SK-N-SH treated with all-trans-retinoic acid at 6 μM for 48 hours (cell line): ENCODE measurements at regions not wholly inside any gene's neighbourhood (a gene's known extent, or its start where the extent isn't known, plus 50 kb on each side); places are given as distances from the start of the nearest gene placed in this dataset.
"Not testable (repeated sequence)": the region's sequence is repeated elsewhere in the genome, so short reads cannot be mapped to it uniquely, and the experiment has no call there.

ENCODE experiments used
- ATAC-seq: fragments of 200-7000 bp; cut with Tn5 transposase; 3 replicates; pipeline ENCODE4 v1.9.1; 2020; ENCODE audit warnings: mild to moderate bottlenecking, moderate library complexity
- ARNTL ChIP-seq: fragments of 450-650 bp; formaldehyde crosslinking; IDR thresholded peaks from 2 replicates; pipeline ENCODE4 v1.5.0; 2020; ENCODE audit warnings: low read depth, mild to moderate bottlenecking, moderate library complexity, borderline replicate concordance
- BACH2 ChIP-seq: fragments of 250-450 bp; sonication (Bioruptor Pico); IDR thresholded peaks from 2 replicates; pipeline ENCODE4 v1.9.0; 2021; ENCODE audit warnings: mild to moderate bottlenecking, borderline replicate concordance
- CSDC2 ChIP-seq: fragments of 250-450 bp; sonication (Bioruptor Pico); IDR thresholded peaks from 2 replicates; pipeline ENCODE4 v1.5.0; 2020; ENCODE audit warnings: mild to moderate bottlenecking, moderate library complexity
- ESRRG ChIP-seq: fragments of 250-450 bp; sonication (Bioruptor Pico); IDR thresholded peaks from 2 replicates; pipeline ENCODE4 v1.6.1; 2021; ENCODE audit warnings: mild to moderate bottlenecking
- GLIS3 ChIP-seq: fragments of 250-450 bp; sonication (Bioruptor Pico); IDR thresholded peaks from 2 replicates; pipeline ENCODE4 v1.5.0; 2020; ENCODE audit warnings: mild to moderate bottlenecking, moderate library complexity
- OSR1 ChIP-seq: fragments of 250-450 bp; sonication (Bioruptor Pico); IDR thresholded peaks from 2 replicates; pipeline ENCODE4 v1.8.0; 2022; ENCODE audit warnings: moderate library complexity, mild to moderate bottlenecking, inconsistent platforms
- PATZ1 ChIP-seq: fragments of 250-450 bp; sonication (Bioruptor Pico); IDR thresholded peaks from 2 replicates; pipeline ENCODE4 v1.8.0; 2020; ENCODE audit warnings: mild to moderate bottlenecking, moderate library complexity, borderline replicate concordance
- PPARA ChIP-seq: fragments of 250-450 bp; sonication (Bioruptor Pico); IDR thresholded peaks from 2 replicates; pipeline ENCODE4 v1.5.0; 2020; ENCODE audit warnings: mild to moderate bottlenecking, borderline replicate concordance
- RARB ChIP-seq: fragments of 250-450 bp; sonication (Bioruptor Pico); IDR thresholded peaks from 2 replicates; pipeline ENCODE4 v1.8.0; 2021; ENCODE audit warnings: mild to moderate bottlenecking, moderate library complexity
- SNAI2 ChIP-seq: fragments of 250-450 bp; sonication (Bioruptor Pico); IDR thresholded peaks from 2 replicates; pipeline ENCODE4 v1.5.0; 2020; ENCODE audit warnings: mild to moderate bottlenecking, moderate library complexity
- TCF4 ChIP-seq: fragments of 250-450 bp; sonication (Bioruptor Pico); IDR thresholded peaks from 2 replicates; pipeline ENCODE4 v1.8.0; 2021; ENCODE audit warnings: mild to moderate bottlenecking, moderate library complexity, borderline replicate concordance
- TOX ChIP-seq: fragments of 250-450 bp; sonication (Bioruptor Pico); IDR thresholded peaks from 2 replicates; pipeline ENCODE4 v1.8.0; 2021; ENCODE audit warnings: mild to moderate bottlenecking, moderate library complexity, borderline replicate concordance
- ZC3H10 ChIP-seq: fragments of 250-450 bp; sonication (Bioruptor Pico); IDR thresholded peaks from 2 replicates; pipeline ENCODE4 v1.5.1; 2021; ENCODE audit warnings: mild to moderate bottlenecking, moderate library complexity
- ZFP3 ChIP-seq: fragments of 250-450 bp; sonication (Bioruptor Pico); IDR thresholded peaks from 2 replicates; pipeline ENCODE4 v1.5.0; 2020; ENCODE audit warnings: mild to moderate bottlenecking, moderate library complexity
- ZFP30 ChIP-seq: fragments of 450-650 bp; formaldehyde crosslinking; IDR thresholded peaks from 2 replicates; pipeline ENCODE4 v1.5.0; 2022; ENCODE audit warnings: mild to moderate bottlenecking, moderate library complexity
- ZNF70 ChIP-seq: fragments of 450-650 bp; formaldehyde crosslinking; IDR thresholded peaks from 2 replicates; pipeline ENCODE4 v1.5.0; 2020; ENCODE audit warnings: mild to moderate bottlenecking, moderate library complexity
- ZNF8 ChIP-seq: fragments of 450-650 bp; formaldehyde crosslinking; IDR thresholded peaks from 2 replicates; pipeline ENCODE4 v1.5.0; 2020; ENCODE audit warnings: mild to moderate bottlenecking, moderate library complexity
- TF ChIP-seq, protein P1 (sequence below): fragments of 250-450 bp; sonication (Bioruptor Pico); IDR thresholded peaks from 2 replicates; pipeline ENCODE4 v1.8.0; 2021; ENCODE audit warnings: low read depth, mild to moderate bottlenecking, moderate library complexity, borderline replicate concordance
- TF ChIP-seq, protein P2 (sequence below): fragments of 250-450 bp; sonication (Bioruptor Pico); IDR thresholded peaks from 2 replicates; pipeline ENCODE4 v1.5.1; 2021; ENCODE audit warnings: mild to moderate bottlenecking, moderate library complexity
- TF ChIP-seq, protein P3 (sequence below): fragments of 250-450 bp; sonication (Bioruptor Pico); IDR thresholded peaks from 2 replicates; pipeline ENCODE4 v1.5.0; 2020; ENCODE audit warnings: mild to moderate bottlenecking, moderate library complexity

- TF ChIP-seq ZC3H10 (CRISPR knock-in tag) (no peak), ARNTL (CRISPR knock-in tag) (no peak), PPARA (CRISPR knock-in tag) (no peak), ZFP30 (CRISPR knock-in tag) (no peak)
- TF ChIP-seq, protein P1, sequence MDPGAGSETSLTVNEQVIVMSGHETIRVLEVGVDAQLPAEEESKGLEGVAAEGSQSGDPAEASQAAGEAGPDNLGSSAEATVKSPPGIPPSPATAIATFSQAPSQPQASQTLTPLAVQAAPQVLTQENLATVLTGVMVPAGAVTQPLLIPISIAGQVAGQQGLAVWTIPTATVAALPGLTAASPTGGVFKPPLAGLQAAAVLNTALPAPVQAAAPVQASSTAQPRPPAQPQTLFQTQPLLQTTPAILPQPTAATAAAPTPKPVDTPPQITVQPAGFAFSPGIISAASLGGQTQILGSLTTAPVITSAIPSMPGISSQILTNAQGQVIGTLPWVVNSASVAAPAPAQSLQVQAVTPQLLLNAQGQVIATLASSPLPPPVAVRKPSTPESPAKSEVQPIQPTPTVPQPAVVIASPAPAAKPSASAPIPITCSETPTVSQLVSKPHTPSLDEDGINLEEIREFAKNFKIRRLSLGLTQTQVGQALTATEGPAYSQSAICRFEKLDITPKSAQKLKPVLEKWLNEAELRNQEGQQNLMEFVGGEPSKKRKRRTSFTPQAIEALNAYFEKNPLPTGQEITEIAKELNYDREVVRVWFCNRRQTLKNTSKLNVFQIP: no peak
- ATAC-seq: no peak
These were observed 217.8 kb downstream of the KITLG start for GRCh38 chr12:88362439-88362838.

DNA sequence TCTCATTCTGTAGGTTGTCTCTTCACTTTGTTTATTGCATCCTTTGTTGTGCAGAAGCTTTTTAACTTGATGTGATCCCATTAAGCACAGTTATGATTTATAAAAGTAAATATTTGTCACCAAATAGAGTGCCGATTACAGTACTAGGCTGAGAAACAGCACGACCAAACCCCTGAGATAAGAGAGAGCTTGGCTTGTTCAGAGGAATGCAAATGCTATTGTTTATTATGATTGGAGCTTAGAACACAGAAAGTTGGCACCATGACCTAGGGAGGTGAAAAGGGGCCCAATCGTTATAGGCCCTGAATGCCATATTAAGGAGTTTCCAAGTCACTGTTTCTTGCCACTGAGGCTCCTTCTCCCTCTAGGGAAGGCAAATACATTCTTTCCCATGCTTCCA is 214.9 kb downstream of the KITLG start:
- no peak for ATAC-seq
- TF ChIP-seq ARNTL (CRISPR knock-in tag) (no peak), ZC3H10 (CRISPR knock-in tag) (no peak), PPARA (CRISPR knock-in tag) (no peak), BACH2 (no peak), OSR1 (CRISPR knock-in tag) (no peak)
- TF ChIP-seq, protein P2, sequence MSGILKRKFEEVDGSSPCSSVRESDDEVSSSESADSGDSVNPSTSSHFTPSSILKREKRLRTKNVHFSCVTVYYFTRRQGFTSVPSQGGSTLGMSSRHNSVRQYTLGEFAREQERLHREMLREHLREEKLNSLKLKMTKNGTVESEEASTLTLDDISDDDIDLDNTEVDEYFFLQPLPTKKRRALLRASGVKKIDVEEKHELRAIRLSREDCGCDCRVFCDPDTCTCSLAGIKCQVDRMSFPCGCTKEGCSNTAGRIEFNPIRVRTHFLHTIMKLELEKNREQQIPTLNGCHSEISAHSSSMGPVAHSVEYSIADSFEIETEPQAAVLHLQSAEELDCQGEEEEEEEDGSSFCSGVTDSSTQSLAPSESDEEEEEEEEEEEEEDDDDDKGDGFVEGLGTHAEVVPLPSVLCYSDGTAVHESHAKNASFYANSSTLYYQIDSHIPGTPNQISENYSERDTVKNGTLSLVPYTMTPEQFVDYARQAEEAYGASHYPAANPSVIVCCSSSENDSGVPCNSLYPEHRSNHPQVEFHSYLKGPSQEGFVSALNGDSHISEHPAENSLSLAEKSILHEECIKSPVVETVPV (CRISPR knock-in tag): no peak
- TF ChIP-seq, protein P3, sequence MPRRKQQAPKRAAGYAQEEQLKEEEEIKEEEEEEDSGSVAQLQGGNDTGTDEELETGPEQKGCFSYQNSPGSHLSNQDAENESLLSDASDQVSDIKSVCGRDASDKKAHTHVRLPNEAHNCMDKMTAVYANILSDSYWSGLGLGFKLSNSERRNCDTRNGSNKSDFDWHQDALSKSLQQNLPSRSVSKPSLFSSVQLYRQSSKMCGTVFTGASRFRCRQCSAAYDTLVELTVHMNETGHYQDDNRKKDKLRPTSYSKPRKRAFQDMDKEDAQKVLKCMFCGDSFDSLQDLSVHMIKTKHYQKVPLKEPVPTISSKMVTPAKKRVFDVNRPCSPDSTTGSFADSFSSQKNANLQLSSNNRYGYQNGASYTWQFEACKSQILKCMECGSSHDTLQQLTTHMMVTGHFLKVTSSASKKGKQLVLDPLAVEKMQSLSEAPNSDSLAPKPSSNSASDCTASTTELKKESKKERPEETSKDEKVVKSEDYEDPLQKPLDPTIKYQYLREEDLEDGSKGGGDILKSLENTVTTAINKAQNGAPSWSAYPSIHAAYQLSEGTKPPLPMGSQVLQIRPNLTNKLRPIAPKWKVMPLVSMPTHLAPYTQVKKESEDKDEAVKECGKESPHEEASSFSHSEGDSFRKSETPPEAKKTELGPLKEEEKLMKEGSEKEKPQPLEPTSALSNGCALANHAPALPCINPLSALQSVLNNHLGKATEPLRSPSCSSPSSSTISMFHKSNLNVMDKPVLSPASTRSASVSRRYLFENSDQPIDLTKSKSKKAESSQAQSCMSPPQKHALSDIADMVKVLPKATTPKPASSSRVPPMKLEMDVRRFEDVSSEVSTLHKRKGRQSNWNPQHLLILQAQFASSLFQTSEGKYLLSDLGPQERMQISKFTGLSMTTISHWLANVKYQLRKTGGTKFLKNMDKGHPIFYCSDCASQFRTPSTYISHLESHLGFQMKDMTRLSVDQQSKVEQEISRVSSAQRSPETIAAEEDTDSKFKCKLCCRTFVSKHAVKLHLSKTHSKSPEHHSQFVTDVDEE (CRISPR knock-in tag): no peak

DNA sequence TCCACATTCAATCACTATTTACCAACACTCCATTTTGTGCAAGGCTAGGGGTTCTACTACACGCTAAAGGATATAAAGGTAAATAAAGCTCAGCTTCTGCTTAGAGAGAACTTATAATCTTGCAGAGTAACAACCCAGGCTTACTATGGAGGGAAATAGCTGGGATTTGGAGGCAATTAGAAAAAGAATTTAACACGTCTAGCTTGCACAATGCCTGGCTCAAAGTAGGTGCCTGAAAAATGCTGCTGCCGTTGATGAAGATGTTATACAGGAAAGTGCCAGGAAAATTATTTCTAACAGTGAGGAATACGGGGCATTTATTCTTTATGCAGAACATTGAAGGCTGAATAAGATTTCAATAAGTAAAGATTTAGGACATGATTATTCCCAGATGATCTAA is 214.2 kb downstream of the KITLG start:
- ATAC-seq: no peak
- TF ChIP-seq CSDC2 (CRISPR knock-in tag) (no peak), ZFP30 (CRISPR knock-in tag) (no peak), TCF4 (CRISPR knock-in tag) (no peak), BACH2 (no peak), ZNF8 (CRISPR knock-in tag) (no peak), ESRRG (CRISPR knock-in tag) (no peak), PPARA (CRISPR knock-in tag) (no peak), GLIS3 (CRISPR knock-in tag) (no peak), OSR1 (CRISPR knock-in tag) (no peak)
- TF ChIP-seq, protein P3 (CRISPR knock-in tag): no peak

- no peak for ATAC-seq
- TF ChIP-seq, protein P3 (CRISPR knock-in tag): no peak
- no peak for TF ChIP-seq RARB (CRISPR knock-in tag)
- no peak for TF ChIP-seq TOX (CRISPR knock-in tag)
- TF ChIP-seq, protein P2 (CRISPR knock-in tag): no peak
- no peak for TF ChIP-seq ZFP3
- no peak for TF ChIP-seq PATZ1 (CRISPR knock-in tag)
- no peak for TF ChIP-seq BACH2
- no peak for TF ChIP-seq SNAI2
- no peak for TF ChIP-seq ZC3H10 (CRISPR knock-in tag)
- TF ChIP-seq ZNF70 (CRISPR knock-in tag): no peak
- TF ChIP-seq ARNTL (CRISPR knock-in tag): no peak
These were observed 213.0 kb downstream of the KITLG start for GRCh38 chr12:88367231-88367630.

DNA sequence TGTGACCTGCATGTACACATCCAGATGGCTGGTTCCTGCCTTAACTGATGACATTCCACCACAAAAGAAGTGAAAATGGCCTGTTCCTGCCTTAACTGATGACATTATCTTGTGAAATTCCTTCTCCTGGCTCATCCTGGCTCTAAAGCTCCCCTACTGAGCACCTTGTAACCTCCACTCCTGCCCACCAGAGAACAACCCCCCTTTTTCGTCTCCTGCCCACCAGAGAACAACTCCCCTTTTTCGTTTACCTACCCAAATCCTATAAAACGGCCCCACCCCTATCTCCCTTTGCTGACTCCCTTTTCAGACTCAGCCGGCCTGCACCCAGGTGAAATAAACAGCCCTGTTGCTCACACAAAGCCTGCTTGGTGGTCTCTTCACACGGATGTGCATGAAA is 212.2 kb downstream of the KITLG start:
- not testable (repeated sequence) for ATAC-seq
